Osteoblast (primary cell): ENCODE measurements at regions not wholly inside any gene's neighbourhood (a gene's known extent, or its start where the extent isn't known, plus 50 kb on each side); places are given as distances from the start of the nearest gene placed in this dataset.

ENCODE experiments used
- DNase-seq: peaks from one replicate; pipeline ENCODE4 v3.0.0; 2011; ENCODE audit warnings: low spot score, mixed read lengths; ENCODE audit not compliant: insufficient read length; ENCODE audit errors: missing footprints
- H2AFZ ChIP-seq: 2 replicates; pipeline ENCODE4 v1.6.0; 2011; ENCODE audit warnings: mild to moderate bottlenecking, low read length
- H3K27ac ChIP-seq: 2 replicates; pipeline ENCODE4 v1.5.1; 2011; ENCODE audit warnings: mild to moderate bottlenecking, low read depth, low read length, moderate library complexity
- H3K27me3 ChIP-seq: 2 replicates; pipeline ENCODE4 v1.6.0; 2012; ENCODE audit warnings: mild to moderate bottlenecking, control low read depth, inconsistent platforms, low read length, moderate library complexity; ENCODE audit not compliant: insufficient read depth
- H3K36me3 ChIP-seq: 2 replicates; pipeline ENCODE4 v1.5.1; 2011; ENCODE audit warnings: mild to moderate bottlenecking, low read length, control low read depth, moderate library complexity; ENCODE audit not compliant: insufficient read depth
- H3K4me1 ChIP-seq: 2 replicates; pipeline ENCODE4 v1.5.1; 2011; ENCODE audit warnings: mild to moderate bottlenecking, low read length, control low read depth, moderate library complexity; ENCODE audit not compliant: insufficient read depth
- H3K4me2 ChIP-seq: 2 replicates; pipeline ENCODE4 v1.6.0; 2011; ENCODE audit warnings: mild to moderate bottlenecking, low read length; ENCODE audit not compliant: insufficient read depth
- H3K4me3 ChIP-seq: fragments of 200-600 bp; sonication (generic); 3 replicates; pipeline ENCODE4 v1.5.1; 2012; ENCODE audit warnings: mild to moderate bottlenecking, low read length, inconsistent platforms; ENCODE audit not compliant: insufficient read depth
- H3K79me2 ChIP-seq: 2 replicates; pipeline ENCODE4 v1.6.0; 2012; ENCODE audit warnings: mild to moderate bottlenecking, low read length, control low read depth, inconsistent platforms; ENCODE audit not compliant: insufficient read depth
- H3K9me3 ChIP-seq: 2 replicates; pipeline ENCODE4 v1.5.1; 2011; ENCODE audit warnings: low read depth, low read length, control low read depth
- H4K20me1 ChIP-seq: 2 replicates; pipeline ENCODE4 v1.6.0; 2012; ENCODE audit warnings: mild to moderate bottlenecking, low read length, control low read depth; ENCODE audit not compliant: insufficient read depth
- CTCF ChIP-seq: IDR thresholded peaks from 2 replicates; pipeline ENCODE4 v1.5.1; 2011; ENCODE audit warnings: mild to moderate bottlenecking, low read depth, low read length, moderate library complexity; ENCODE audit errors: extremely low read depth

- Histone ChIP-seq H3K27me3 (no peaks in the 10 kb centered on the region), H3K4me2 (no peak overlapping the region), H3K36me3 (no peaks in the 10 kb centered on the region), H3K9me3 (no peaks in the 10 kb centered on the region), H3K4me3 (no peak overlapping the region), H3K4me1 (no peaks in the 10 kb centered on the region), H3K27ac (no peak overlapping the region), H2AFZ (no peak overlapping the region), H4K20me1 (no peaks in the 10 kb centered on the region), H3K79me2 (no peaks in the 10 kb centered on the region)
- no peak for DNase-seq
- no peak for TF ChIP-seq CTCF
Measured at GRCh38 chr11:116062129-116062489, 557.9 kb upstream of the CADM1 start.

- TF ChIP-seq CTCF = no peak
Measured at GRCh38 chr11:116061322-116061721, 557.1 kb upstream of the CADM1 start.

GRCh38 chr11:116059919-116060318 lies 555.7 kb upstream of the CADM1 start:
- no peak overlapping the region for H3K4me3 ChIP-seq
- no peak overlapping the region for H3K4me2 ChIP-seq
- no peaks in the 10 kb centered on the region for H4K20me1 ChIP-seq
- H3K79me2 ChIP-seq = no peaks in the 10 kb centered on the region
- DNase-seq = no peak
- no peaks in the 10 kb centered on the region for H3K4me1 ChIP-seq
- no peak for TF ChIP-seq CTCF
- H2AFZ ChIP-seq = no peak overlapping the region
- no peaks in the 10 kb centered on the region for H3K9me3 ChIP-seq
- no peaks in the 10 kb centered on the region for H3K36me3 ChIP-seq
- no peaks in the 10 kb centered on the region for H3K27me3 ChIP-seq
- H3K27ac ChIP-seq = no peak overlapping the region

More at GRCh38 chr11:116061322-116061721, 557.1 kb upstream of the CADM1 start:
- Histone ChIP-seq H3K9me3 (no peaks in the 10 kb centered on the region), H3K4me2 (no peak overlapping the region), H3K4me1 (no peaks in the 10 kb centered on the region), H3K27me3 (no peaks in the 10 kb centered on the region), H3K79me2 (no peaks in the 10 kb centered on the region), H3K36me3 (no peaks in the 10 kb centered on the region), H3K27ac (no peak overlapping the region), H3K4me3 (no peak overlapping the region), H4K20me1 (no peaks in the 10 kb centered on the region), H2AFZ (no peak overlapping the region)
- no peak for DNase-seq

GRCh38 chr11:116057000-116057399 lies 552.8 kb upstream of the CADM1 start:
- no peak for DNase-seq
- H3K4me1 ChIP-seq = no peaks in the 10 kb centered on the region
- no peaks in the 10 kb centered on the region for H3K36me3 ChIP-seq
- no peaks in the 10 kb centered on the region for H3K9me3 ChIP-seq
- no peak for TF ChIP-seq CTCF
- H3K4me2 ChIP-seq = no peak overlapping the region
- no peaks in the 10 kb centered on the region for H4K20me1 ChIP-seq
- H2AFZ ChIP-seq = no peak overlapping the region
- H3K27me3 ChIP-seq = no peaks in the 10 kb centered on the region
- H3K4me3 ChIP-seq = no peak overlapping the region
- H3K27ac ChIP-seq = no peak overlapping the region
- H3K79me2 ChIP-seq = no peaks in the 10 kb centered on the region
